Sigmoid colon (tissue), 4 donors: ENCODE measurements at regions not wholly inside any gene's neighbourhood (a gene's known extent, or its start where the extent isn't known, plus 50 kb on each side); places are given as distances from the start of the nearest gene placed in this dataset.

ENCODE experiments used
- POLR2A ChIP-seq, 2 donors: fragments of 450-650 bp; IDR thresholded peaks; one replicate each; pipeline ENCODE4 v1.6.1; 2016; ENCODE audit warnings: antibody characterized with exemption in 2 of 2, mild to moderate bottlenecking in 2 of 2, moderate library complexity in 2 of 2
- POLR2AphosphoS5 ChIP-seq, 4 donors: sonication (generic); formaldehyde crosslinking; IDR thresholded peaks; one replicate each; pipeline ENCODE4 v1.6.1; 2017; ENCODE audit warnings: antibody characterized with exemption in 4 of 4
- TF ChIP-seq, protein P1 (sequence below), 4 experiments: fragments of 450-650 bp in 3 of 4; fragments of 200-600 bp in 1 of 4; IDR thresholded peaks; one replicate each; pipeline ENCODE4 v1.5.1; 2016 to 2019; ENCODE audit warnings: antibody characterized with exemption in 4 of 4, mild to moderate bottlenecking in 3 of 4, moderate library complexity in 2 of 4

DNA sequence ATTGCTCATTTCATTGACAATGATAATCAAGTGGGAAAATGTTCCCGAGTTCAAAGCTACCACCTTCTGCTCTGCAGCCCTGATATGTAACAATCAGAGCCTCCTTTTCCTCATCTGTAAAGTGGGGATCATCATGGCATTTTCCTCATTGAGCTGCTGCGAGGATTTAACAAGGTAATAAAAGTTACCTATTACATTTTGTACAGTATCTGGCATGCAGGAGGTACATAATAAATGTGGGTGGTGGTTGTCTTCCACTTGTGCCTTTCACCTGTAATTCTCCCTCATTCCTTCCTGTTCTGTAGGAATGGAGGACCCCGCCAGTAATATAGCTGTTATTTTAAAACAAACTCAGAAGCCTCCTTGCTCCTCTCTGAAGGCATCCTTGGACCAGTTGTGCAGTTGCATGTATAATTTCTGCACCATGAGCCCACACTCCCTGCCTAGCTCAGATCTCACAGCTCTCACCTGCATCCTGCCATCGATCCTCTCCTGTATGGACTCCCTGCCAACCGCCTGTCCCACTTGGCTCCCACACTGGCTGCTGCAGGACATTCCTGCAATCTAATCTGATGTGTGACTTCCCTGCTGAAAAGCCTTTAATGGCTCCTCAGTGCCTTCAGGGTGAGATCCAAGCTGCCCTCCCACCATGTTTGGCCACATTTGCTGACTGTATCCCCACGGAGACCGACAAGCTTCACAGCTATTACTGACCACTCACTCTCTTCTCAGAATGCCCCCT, 350.4 kb downstream of the EN1 start:
- TF ChIP-seq, protein P1, sequence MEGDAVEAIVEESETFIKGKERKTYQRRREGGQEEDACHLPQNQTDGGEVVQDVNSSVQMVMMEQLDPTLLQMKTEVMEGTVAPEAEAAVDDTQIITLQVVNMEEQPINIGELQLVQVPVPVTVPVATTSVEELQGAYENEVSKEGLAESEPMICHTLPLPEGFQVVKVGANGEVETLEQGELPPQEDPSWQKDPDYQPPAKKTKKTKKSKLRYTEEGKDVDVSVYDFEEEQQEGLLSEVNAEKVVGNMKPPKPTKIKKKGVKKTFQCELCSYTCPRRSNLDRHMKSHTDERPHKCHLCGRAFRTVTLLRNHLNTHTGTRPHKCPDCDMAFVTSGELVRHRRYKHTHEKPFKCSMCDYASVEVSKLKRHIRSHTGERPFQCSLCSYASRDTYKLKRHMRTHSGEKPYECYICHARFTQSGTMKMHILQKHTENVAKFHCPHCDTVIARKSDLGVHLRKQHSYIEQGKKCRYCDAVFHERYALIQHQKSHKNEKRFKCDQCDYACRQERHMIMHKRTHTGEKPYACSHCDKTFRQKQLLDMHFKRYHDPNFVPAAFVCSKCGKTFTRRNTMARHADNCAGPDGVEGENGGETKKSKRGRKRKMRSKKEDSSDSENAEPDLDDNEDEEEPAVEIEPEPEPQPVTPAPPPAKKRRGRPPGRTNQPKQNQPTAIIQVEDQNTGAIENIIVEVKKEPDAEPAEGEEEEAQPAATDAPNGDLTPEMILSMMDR (IDR thresholded peaks at IDR 0.05) = no peak
- TF ChIP-seq POLR2AphosphoS5 (IDR thresholded peaks at IDR 0.05) (no peak), POLR2A (IDR thresholded peaks at IDR 0.05) (no peak)
